GF-D8 (cell line): ENCODE measurements at regions not wholly inside any gene's neighbourhood (a gene's known extent, or its start where the extent isn't known, plus 50 kb on each side); places are given as distances from the start of the nearest gene placed in this dataset.
"Not testable (repeated sequence)": the region's sequence is repeated elsewhere in the genome, so short reads cannot be mapped to it uniquely, and the experiment has no call there.

ENCODE experiments used
- DNase-seq: peaks from one replicate; lab custom pipeline; 2025; lab: John Stamatoyannopoulos, UW

GRCh38 chr5:100479079-100479688, 56.0 kb upstream of the FAM174A start:
- no peak for DNase-seq

GRCh38 chr5:100472091-100472490, 63.1 kb upstream of the FAM174A start:
- no peak for DNase-seq

- DNase-seq = no peak
Observed at GRCh38 chr5:100469767-100470166, 65.4 kb upstream of the FAM174A start.

GRCh38 chr5:100464418-100464817, 70.8 kb upstream of the FAM174A start:
- no peak for DNase-seq

DNA sequence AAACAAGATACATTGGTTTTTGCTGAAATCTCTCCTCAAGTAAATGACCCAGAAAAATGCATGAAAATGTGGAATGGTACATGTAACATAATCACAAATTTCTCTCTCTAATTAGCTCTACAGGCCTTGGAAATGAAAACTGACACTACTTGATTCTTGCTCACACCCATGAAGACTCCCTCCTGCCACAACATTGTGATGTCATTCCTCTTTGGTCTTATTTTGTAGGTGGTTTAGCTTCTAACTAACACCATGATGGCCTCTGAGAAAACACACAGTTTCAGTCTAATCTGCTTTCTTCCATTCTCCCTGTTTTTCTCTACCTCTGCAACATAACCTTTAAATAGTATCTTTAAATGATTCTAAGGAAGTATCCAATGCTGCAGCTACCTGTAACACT, 78.6 kb upstream of the FAM174A start:
- no peak for DNase-seq

DNA sequence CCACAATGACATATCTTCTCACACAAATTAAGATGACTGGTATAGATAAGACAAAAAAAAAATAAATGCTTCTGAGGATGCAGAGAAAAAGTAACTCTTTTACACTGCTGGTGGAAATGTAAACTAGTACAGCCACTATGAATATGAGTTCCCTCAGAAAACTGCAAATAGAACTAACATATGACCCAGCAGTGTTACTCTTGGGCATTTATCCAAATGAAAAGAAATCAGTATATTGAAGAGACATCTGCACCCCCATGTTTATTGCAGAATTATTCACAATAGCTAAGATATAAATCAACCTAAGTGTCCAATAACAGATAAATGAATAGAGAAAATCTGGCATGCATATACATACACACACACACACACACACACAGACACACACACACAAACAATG, 83.0 kb upstream of the FAM174A start:
- no peak for DNase-seq

DNA sequence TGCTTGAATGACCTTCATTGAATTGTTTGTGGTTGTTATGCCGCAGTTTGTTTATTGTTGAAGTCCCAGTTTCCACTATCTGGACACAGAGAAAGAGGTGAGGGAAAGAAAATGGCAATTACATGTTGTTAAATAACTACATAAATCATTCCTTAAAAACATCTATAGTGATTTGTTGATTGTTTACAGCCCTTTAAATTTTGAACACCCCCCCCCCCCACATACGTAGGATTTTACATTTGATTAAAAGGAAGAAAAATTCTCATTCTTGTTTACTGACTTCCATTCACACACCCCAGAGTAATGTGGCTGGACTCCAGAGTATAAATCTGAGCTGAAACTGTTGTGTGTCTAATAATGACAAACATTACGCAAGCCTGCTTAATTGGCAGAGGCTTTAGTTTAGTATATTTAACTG, 87.1 kb upstream of the FAM174A start:
- no peak for DNase-seq

- no peak for DNase-seq
Observed at GRCh38 chr5:100446879-100447430, 88.2 kb upstream of the FAM174A start.

DNA sequence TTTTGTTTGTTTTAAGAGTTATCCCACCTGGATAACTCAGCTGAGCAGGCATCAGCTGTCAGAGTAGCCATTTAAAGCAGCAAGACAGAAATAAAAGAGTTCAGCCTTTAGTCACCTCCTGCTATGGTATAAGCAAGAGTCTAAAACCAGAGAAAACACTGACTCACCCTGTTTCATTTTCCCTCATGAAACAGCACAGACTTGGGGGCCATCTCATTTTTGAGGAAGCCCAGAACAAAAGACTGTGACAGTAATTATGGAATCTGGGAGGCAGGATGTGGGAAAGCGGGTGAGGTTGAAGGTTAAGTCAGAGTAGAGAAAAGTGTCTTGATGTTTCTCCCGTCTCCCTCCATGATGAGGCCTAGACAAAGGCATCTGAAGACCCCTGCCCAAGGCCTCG, 90.2 kb upstream of the FAM174A start:
- no peak for DNase-seq

GRCh38 chr5:100434815-100435214, 100.4 kb upstream of the FAM174A start:
- no peak for DNase-seq

- no peak for DNase-seq
Observed at GRCh38 chr5:100432741-100433140, 102.4 kb upstream of the FAM174A start.

- no peak for DNase-seq
Observed at GRCh38 chr5:100430268-100431195, 104.6 kb upstream of the FAM174A start.

- DNase-seq = no peak
Observed at GRCh38 chr5:100424787-100425186, 110.4 kb upstream of the FAM174A start.

DNA sequence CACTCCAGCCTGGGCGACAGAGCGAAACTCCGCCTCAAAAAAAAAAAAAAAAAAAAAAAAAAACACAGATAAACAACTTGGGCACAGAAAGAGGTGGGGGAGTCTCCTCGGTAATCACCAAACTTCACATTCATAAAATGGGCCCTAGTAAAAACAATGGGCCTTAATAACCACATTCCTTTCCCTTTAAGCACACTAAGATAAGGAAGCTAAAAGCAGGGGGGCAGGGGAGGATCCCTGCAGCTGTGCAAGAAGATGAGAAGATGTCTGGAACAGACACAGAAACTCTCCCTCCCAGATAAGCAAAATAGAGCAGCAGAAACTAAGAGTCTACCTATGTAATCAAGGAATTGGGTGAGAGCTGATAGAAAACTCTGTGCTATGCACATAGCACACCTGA, 111.2 kb upstream of the FAM174A start:
- DNase-seq = no peak

- DNase-seq = no peak
Observed at GRCh38 chr5:100423330-100423729, 111.8 kb upstream of the FAM174A start.

DNA sequence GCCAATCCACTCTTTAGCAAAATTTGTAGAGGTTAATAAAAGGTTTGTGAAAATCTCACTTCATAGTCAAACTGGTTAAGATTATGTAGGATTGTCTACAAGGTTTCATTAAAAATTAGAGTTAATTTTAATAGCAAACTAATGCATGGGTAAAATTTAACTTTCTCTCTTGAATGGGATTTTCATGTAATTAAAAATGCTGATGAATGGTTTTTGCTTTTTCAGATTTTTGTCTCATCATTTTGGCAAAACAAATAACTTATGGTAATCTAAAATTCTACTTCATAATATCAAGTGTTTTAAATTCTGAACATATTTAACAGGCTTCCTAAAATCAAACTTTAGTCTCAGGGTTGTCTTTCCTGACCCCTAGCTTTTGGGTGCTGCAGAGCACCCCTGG, 113.8 kb upstream of the FAM174A start:
- DNase-seq = no peak

DNA sequence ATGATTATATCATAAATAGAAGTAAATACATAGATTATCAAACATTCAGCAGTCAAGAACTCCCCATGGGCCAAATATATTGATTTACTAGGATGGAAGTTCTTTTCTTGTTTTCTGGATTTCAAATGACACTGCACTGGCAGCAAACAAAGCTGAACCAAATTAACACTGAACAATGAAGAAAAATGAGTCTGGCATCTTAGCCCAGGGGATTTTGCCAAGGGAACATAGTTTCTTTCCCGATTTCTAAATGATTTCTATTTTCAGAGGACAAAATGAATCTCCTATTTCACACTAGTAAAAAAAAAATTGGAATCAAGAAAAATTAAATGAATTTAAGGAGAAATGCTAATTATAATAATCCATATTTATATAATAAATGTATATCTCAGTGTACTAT, 116.9 kb upstream of the FAM174A start:
- DNase-seq = no peak

- DNase-seq = no peak
Observed at GRCh38 chr5:100409660-100410151, 125.5 kb upstream of the FAM174A start.

DNA sequence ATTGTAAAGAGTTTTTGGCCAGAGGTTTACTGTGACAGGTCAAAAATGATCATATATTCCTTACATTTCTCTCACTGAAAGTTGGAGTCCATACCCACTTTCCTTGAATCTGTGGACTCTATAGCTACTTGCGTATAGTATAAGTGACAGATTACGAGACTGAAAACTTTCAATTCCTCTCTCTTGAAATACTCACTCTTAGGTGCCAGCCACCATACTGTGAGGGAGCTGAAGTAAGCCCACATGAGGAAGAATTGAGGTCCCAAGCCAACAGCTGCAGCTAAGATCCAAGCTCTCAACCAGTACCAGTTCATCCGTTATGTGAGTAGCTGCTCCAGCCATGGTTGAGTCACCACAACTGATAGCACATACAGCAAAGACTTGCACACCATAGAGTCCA, 128.1 kb upstream of the FAM174A start:
- no peak for DNase-seq

GRCh38 chr5:100406640-100407039, 128.5 kb upstream of the FAM174A start:
- DNase-seq = no peak

DNA sequence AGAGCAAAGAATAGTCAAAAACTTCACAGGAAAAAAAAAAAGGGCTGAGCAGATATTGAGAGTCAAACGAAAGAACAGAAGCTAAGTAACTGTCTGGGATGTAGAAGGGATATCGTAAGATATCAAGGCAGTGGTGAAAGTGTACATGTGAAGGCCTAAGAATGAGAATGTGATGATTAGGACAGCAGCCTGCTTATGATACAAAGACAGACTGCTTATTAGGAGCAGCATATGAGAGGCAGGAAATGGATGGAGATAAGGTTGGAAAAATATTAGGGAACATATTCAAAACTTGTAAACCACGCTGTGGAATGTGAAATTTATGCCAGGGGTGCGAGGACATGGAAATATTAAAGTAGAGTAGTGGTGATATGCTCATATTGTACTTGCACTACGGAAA, 133.1 kb upstream of the FAM174A start:
- no peak for DNase-seq

DNA sequence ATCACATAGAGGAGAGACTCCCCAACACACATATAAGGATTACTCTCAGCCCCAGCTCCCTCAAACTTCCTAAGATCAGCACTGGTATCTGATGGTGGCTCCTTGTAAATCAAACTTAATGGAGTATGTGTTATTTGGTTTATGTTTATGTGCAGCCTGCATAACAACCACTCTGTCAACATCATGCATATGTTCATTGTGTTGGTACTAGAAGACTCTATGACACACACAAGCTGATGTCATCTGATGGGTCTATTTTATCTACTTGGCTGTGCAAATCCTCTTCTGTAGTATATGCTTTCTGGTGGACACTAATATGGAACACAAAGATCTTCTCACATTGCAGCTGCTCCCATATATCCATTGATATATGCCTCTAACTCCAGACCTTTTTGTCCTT, 134.0 kb upstream of the FAM174A start:
- DNase-seq = no peak

- DNase-seq = not testable (repeated sequence)
Observed at GRCh38 chr5:100398815-100399214, 136.4 kb upstream of the FAM174A start.
